ENCODE measurements at regions not wholly inside any gene's neighbourhood (a gene's known extent, or its start where the extent isn't known, plus 50 kb on each side); places are given as distances from the start of the nearest gene placed in this dataset.

DNA sequence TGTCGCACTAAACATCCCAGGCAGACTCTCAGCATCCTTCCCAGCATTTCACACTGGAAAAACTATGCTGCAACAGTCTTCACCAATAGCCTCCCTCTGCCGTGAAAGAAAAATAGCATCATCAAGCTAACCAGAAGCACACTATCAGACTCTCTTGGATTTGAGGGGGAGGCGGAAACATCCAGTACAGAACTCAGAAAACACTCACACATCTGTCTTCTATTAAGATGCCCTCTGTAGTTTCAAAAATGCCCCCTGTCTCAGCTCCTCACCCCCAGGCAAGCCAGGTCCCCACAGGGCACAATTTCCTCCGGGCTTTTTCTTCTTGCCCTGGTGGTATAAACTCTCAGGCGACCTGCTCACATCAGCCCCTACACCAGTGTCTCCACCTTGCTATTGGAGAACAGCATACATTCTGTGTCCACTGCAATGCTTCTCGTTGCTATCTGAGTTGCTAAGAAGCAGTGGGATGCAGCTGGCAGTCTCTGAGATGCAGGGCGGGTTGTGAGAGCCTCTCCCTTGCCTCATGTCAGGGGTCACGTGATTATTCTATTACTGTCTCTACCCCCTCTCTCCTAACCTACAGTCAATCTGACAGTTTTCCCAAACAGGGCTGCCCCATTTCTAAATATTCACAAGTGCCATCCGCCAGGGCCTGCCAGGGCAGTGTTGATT, 189.9 kb downstream of the INO80D start:
- no peak overlapping the region for H2AFZ ChIP-seq (ENCODE audit: low read length)
- H3K4me2 ChIP-seq (ENCODE audit: low read depth, low read length): no peak overlapping the region
- TF ChIP-seq ZNF335 (CRISPR knock-in tag; IDR thresholded peaks at IDR 0.05) (no peak), PRPF4 (IDR thresholded peaks at IDR 0.05; ENCODE audit: low read depth, low read length, poor library complexity, severe bottlenecking) (no peak), ZNF564 (CRISPR knock-in tag; IDR thresholded peaks at IDR 0.05) (no peak), RAD51 (IDR thresholded peaks at IDR 0.05; ENCODE audit: borderline replicate concordance) (peak; percentile 72), ZNF879 (CRISPR knock-in tag; IDR thresholded peaks at IDR 0.05) (no peak), HDAC2 (CRISPR knock-in tag; IDR thresholded peaks at IDR 0.05) (no peak), RBM39 (IDR thresholded peaks at IDR 0.05; ENCODE audit: low read depth, low read length, poor library complexity, severe bottlenecking) (no peak), JUND (CRISPR knock-in tag; IDR thresholded peaks at IDR 0.05) (no peak), NCOA5 (CRISPR knock-in tag; IDR thresholded peaks at IDR 0.05) (no peak), ZSCAN9 (CRISPR knock-in tag; IDR thresholded peaks at IDR 0.05; ENCODE audit: borderline replicate concordance) (no peak), TCF7L2 (IDR thresholded peaks at IDR 0.05; ENCODE audit: low read depth, low read length) (no peak), ZFP36L1 (CRISPR knock-in tag; IDR thresholded peaks at IDR 0.05) (no peak)
- TF ChIP-seq, protein P1, sequence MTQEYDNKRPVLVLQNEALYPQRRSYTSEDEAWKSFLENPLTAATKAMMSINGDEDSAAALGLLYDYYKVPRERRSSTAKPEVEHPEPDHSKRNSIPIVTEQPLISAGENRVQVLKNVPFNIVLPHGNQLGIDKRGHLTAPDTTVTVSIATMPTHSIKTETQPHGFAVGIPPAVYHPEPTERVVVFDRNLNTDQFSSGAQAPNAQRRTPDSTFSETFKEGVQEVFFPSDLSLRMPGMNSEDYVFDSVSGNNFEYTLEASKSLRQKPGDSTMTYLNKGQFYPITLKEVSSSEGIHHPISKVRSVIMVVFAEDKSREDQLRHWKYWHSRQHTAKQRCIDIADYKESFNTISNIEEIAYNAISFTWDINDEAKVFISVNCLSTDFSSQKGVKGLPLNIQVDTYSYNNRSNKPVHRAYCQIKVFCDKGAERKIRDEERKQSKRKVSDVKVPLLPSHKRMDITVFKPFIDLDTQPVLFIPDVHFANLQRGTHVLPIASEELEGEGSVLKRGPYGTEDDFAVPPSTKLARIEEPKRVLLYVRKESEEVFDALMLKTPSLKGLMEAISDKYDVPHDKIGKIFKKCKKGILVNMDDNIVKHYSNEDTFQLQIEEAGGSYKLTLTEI (CRISPR knock-in tag; conservative IDR thresholded peaks at IDR 0.05): no peak
- TF ChIP-seq, protein P2, sequence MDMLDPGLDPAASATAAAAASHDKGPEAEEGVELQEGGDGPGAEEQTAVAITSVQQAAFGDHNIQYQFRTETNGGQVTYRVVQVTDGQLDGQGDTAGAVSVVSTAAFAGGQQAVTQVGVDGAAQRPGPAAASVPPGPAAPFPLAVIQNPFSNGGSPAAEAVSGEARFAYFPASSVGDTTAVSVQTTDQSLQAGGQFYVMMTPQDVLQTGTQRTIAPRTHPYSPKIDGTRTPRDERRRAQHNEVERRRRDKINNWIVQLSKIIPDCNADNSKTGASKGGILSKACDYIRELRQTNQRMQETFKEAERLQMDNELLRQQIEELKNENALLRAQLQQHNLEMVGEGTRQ (IDR thresholded peaks at IDR 0.05; ENCODE audit: low read depth, low read length): peak; percentile 63
- TF ChIP-seq, protein P2 (CRISPR knock-in tag; IDR thresholded peaks at IDR 0.05; ENCODE audit: borderline replicate concordance): no peak
- no peak overlapping the region for H3K9ac ChIP-seq (ENCODE audit: insufficient read depth, low read depth, low read length)
- in situ Hi-C loops (cut with HindIII; ENCODE audit: extremely low pct_ligation_motif_present, low pct_unique_long_range_greater_than_20kb) (loop anchor here (25.0 kb wide), 1 partner anchor 1559 kb away; no protein-coding TSS in a partner anchor), intact Hi-C loops (cut with micrococcal nuclease; ENCODE audit: unreplicated experiment) (no loop called here)
- no TSS peak for BruUV-seq (replicated peaks)
- no peaks in the 10 kb centered on the region for H3K79me2 ChIP-seq (ENCODE audit: insufficient read depth, low read length)
- 24% methylated on average over 9 of the region's 9 CpGs for WGBS (ENCODE audit: low lambda C conversion rate)
- FAIRE-seq: no peak
- ChIA-PET POLR2A (no interaction called here), CTCF (ENCODE audit: low intra/inter-chr PET ratio, low total read pairs) (no interaction called here)
- no peak overlapping the region for H3K4me3 ChIP-seq (replicated peaks in 1 of 3; ENCODE audit: insufficient read depth in 1 of 3, low read depth in 2 of 3, low read length in 3 of 3)
- H3K36me3 ChIP-seq (replicated peaks in 1 of 2; ENCODE audit: control insufficient read depth in 1 of 2, insufficient read depth in 2 of 2, low read length in 2 of 2): no peaks in the 10 kb centered on the region
- H3K27me3 ChIP-seq (ENCODE audit: control insufficient read depth in 1 of 2, insufficient read depth in 2 of 2, low read length in 2 of 2): peaks cover 0 to 23% of the 10 kb centered on the region in 2 experiments; a peak in 3 of 5 replicates
- no peaks in the 10 kb centered on the region for H3K9me3 ChIP-seq (ENCODE audit: low read length)
- DNase-seq (ENCODE audit: low spot score): no peak
- H3K27ac ChIP-seq (ENCODE audit: extremely low read length, insufficient read depth, low read length): no peak overlapping the region
- H3K4me1 ChIP-seq (ENCODE audit: insufficient read depth, low read length): peaks cover 14% of the 10 kb centered on the region
- H4K20me1 ChIP-seq (ENCODE audit: insufficient read depth, low read length): no peaks in the 10 kb centered on the region
- ATAC-seq: no peak

Data from HepG2 (cell line).